ENCODE measurements at regions not wholly inside any gene's neighbourhood (a gene's known extent, or its start where the extent isn't known, plus 50 kb on each side); places are given as distances from the start of the nearest gene placed in this dataset.

- Histone ChIP-seq H4K8ac (ENCODE audit: low read depth in 2 of 2, low read length in 2 of 2) (peak overlapping the region; percentile 15 to 38; a peak in 3 of 4 replicates), H2BK15ac (ENCODE audit: low read depth, low read length) (0 out of 3 replicates have a peak overlapping the region, but pooled peaks have one; percentile 9), H2BK20ac (ENCODE audit: low read depth, low read length) (peak overlapping the region; percentile 79), H3K27me3 (ENCODE audit: control insufficient read depth, insufficient read depth, low read length) (no peaks in the 10 kb centered on the region), H4K5ac (ENCODE audit: low read depth, low read length) (peak overlapping the region; percentile 67; the same call in 1 of the 2 replicates), H2AK5ac (ENCODE audit: low read depth, low read length) (peak overlapping the region; percentile 41; the same call in 1 of the 2 replicates), H4K20me1 (ENCODE audit: insufficient read depth, low read length) (no peaks in the 10 kb centered on the region), H3K14ac (replicated peaks; ENCODE audit: low read depth, low read length) (peak overlapping the region; percentile 81), H3K79me1 (ENCODE audit: low read depth in 1 of 2, low read length in 2 of 2) (no peaks in the 10 kb centered on the region), H2AFZ (replicated peaks; ENCODE audit: low read length, poor library complexity) (no peak overlapping the region), H2AK9ac (replicated peaks; ENCODE audit: low read depth, low read length, poor library complexity) (peak overlapping the region; percentile 56), H3K56ac (ENCODE audit: extremely low read depth, insufficient read depth, low read length) (0 out of 2 replicates have a peak overlapping the region, but pooled peaks have one; percentile 7), H3K4ac (ENCODE audit: low read depth, low read length) (peak overlapping the region; percentile 91), H3K9me3 (ENCODE audit: control insufficient read depth, insufficient read depth, low read length) (peaks cover 9% of the 10 kb centered on the region), H3K18ac (ENCODE audit: low read depth, low read length) (peak overlapping the region; percentile 93), H4K91ac (ENCODE audit: insufficient read depth, low read depth, low read length) (peak overlapping the region; percentile 75), H3K4me1 (ENCODE audit: control insufficient read depth, insufficient read depth, low read length) (peaks cover 3% of the 10 kb centered on the region), H3K4me2 (ENCODE audit: low read depth, low read length) (no peak overlapping the region), H3K9me1 (ENCODE audit: insufficient read depth, low read length) (no peaks in the 10 kb centered on the region), H3K27ac (ENCODE audit: insufficient read depth, low read length) (no peak overlapping the region; the same call in 1 of the 2 replicates), H3K4me3 (ENCODE audit: insufficient read depth, low read depth, low read length) (no peak overlapping the region), H3K23ac (ENCODE audit: low read depth, low read length) (peak overlapping the region; percentile 67; the same call in 1 of the 2 replicates), H2BK5ac (ENCODE audit: low read depth, low read length, poor library complexity, severe bottlenecking) (peak overlapping the region; percentile 80), H2BK120ac (ENCODE audit: low read depth, low read length) (peak overlapping the region; percentile 90), H3K36me3 (ENCODE audit: control insufficient read depth, insufficient read depth, low read length) (no peaks in the 10 kb centered on the region), H3K9ac (ENCODE audit: low read depth, low read length) (no peak overlapping the region)
- TF ChIP-seq RFX5 (IDR thresholded peaks at IDR 0.05; ENCODE audit: low read depth, low read length) (no peak), CHD1 (IDR thresholded peaks at IDR 0.05; ENCODE audit: low read depth, low read length) (no peak), SMC3 (IDR thresholded peaks at IDR 0.05; ENCODE audit: low read depth, low read length) (no peak), RCOR1 (IDR thresholded peaks at IDR 0.05; ENCODE audit: insufficient replicate concordance, low read length) (no peak), RAD21 (IDR thresholded peaks at IDR 0.05; ENCODE audit: low read length) (no peak), POLR2A (IDR thresholded peaks at IDR 0.05; ENCODE audit: low read depth, low read length) (no peak), NFE2L2 (IDR thresholded peaks at IDR 0.05; ENCODE audit: low read depth, low read length) (no peak), BHLHE40 (IDR thresholded peaks at IDR 0.05; ENCODE audit: low read depth, low read length) (no peak), MAFK (IDR thresholded peaks at IDR 0.05; ENCODE audit: low read depth, low read length) (no peak), MAZ (IDR thresholded peaks at IDR 0.05; ENCODE audit: borderline replicate concordance, low read depth, low read length) (no peak), FOS (IDR thresholded peaks at IDR 0.05; ENCODE audit: low read depth, low read length) (no peak)
- TF ChIP-seq, protein P1, sequence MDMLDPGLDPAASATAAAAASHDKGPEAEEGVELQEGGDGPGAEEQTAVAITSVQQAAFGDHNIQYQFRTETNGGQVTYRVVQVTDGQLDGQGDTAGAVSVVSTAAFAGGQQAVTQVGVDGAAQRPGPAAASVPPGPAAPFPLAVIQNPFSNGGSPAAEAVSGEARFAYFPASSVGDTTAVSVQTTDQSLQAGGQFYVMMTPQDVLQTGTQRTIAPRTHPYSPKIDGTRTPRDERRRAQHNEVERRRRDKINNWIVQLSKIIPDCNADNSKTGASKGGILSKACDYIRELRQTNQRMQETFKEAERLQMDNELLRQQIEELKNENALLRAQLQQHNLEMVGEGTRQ (IDR thresholded peaks at IDR 0.05; ENCODE audit: low read depth, low read length), result no peak
- TF ChIP-seq, protein P2, sequence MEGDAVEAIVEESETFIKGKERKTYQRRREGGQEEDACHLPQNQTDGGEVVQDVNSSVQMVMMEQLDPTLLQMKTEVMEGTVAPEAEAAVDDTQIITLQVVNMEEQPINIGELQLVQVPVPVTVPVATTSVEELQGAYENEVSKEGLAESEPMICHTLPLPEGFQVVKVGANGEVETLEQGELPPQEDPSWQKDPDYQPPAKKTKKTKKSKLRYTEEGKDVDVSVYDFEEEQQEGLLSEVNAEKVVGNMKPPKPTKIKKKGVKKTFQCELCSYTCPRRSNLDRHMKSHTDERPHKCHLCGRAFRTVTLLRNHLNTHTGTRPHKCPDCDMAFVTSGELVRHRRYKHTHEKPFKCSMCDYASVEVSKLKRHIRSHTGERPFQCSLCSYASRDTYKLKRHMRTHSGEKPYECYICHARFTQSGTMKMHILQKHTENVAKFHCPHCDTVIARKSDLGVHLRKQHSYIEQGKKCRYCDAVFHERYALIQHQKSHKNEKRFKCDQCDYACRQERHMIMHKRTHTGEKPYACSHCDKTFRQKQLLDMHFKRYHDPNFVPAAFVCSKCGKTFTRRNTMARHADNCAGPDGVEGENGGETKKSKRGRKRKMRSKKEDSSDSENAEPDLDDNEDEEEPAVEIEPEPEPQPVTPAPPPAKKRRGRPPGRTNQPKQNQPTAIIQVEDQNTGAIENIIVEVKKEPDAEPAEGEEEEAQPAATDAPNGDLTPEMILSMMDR (conservative IDR thresholded peaks at IDR 0.05; ENCODE audit: low read depth, low read length), result no peak
- ChIA-PET POLR2A (ENCODE audit: unreplicated experiment) (interaction anchor here (0.6 kb wide), 2 partner anchors 142 to 1020 kb away, joined by 5 to 17 read pairs; no protein-coding TSS in a partner anchor), CTCF (no interaction called here)
- intact Hi-C loops (cut with micrococcal nuclease), result no loop called here
- peak; percentile 48 for DNase-seq
- WGBS, 2 experiments (ENCODE audit: extremely low coverage in 2 of 2, insufficient read length in 1 of 2), result no CpG with 5 or more reads among the region's 1 CpG
- peak; percentile 48 for ATAC-seq (ENCODE audit: low read depth)
- BruUV-seq (replicated peaks), result no TSS peak
- dilution Hi-C loops (cut with HindIII; ENCODE audit: low sequenced_read_pairs, unreplicated experiment), result no loop called here
- in situ Hi-C loops (cut with MboI; ENCODE audit: low sequenced_read_pairs), result no loop called here
Observed at GRCh38 chrX:45628041-45628440, 427.4 kb upstream of the DIPK2B start.

Measured in IMR-90 (cell line).